Stimulated activated naive B cell treated with anti-CD40 and anti-IgM and Interleukin-4, amounts not matched to agents 10 μg/mL and 1 μg/mL and 100 μg/mL, for 72 hours (primary cell): ENCODE measurements at regions not wholly inside any gene's neighbourhood (a gene's known extent, or its start where the extent isn't known, plus 50 kb on each side); places are given as distances from the start of the nearest gene placed in this dataset.
"Not testable (repeated sequence)": the region's sequence is repeated elsewhere in the genome, so short reads cannot be mapped to it uniquely, and the experiment has no call there.

Source experiments
- ATAC-seq, 2 donors: fragments of 150-1000 bp; cut with Tn5 transposase; replicated peaks; 2 replicates each; pipeline ENCODE4 v1.10.0; 2021; ENCODE audit warnings: moderate library complexity in 1 of 2
- DNase-seq: peaks from one replicate; pipeline ENCODE4 v3.0.0; 2021
- H3K27ac Mint-ChIP-seq: one replicate; pipeline ENCODE4 v1.8.0; 2022; ENCODE audit warnings: mild to moderate bottlenecking, mixed read lengths
- H3K27me3 Mint-ChIP-seq, 2 donors: one replicate each; pipeline ENCODE4 v1.8.0; 2022; ENCODE audit warnings: mixed read lengths in 2 of 2
- H3K36me3 Mint-ChIP-seq, 2 donors: one replicate each; pipeline ENCODE4 v1.8.0; 2022; ENCODE audit warnings: mixed read lengths in 2 of 2, mild to moderate bottlenecking in 1 of 2
- H3K4me1 Mint-ChIP-seq, 2 donors: one replicate each; pipeline ENCODE4 v1.8.0; 2022; ENCODE audit warnings: mixed read lengths in 2 of 2, mild to moderate bottlenecking in 1 of 2
- H3K4me3 Mint-ChIP-seq, 2 donors: one replicate each; pipeline ENCODE4 v1.8.0; 2022; ENCODE audit warnings: mild to moderate bottlenecking in 2 of 2, mixed read lengths in 2 of 2, moderate library complexity in 1 of 2
- H3K9me3 Mint-ChIP-seq, 2 donors: one replicate each; pipeline ENCODE4 v1.8.0; 2022; ENCODE audit warnings: mixed read lengths in 2 of 2, mild to moderate bottlenecking in 1 of 2

GRCh38 chr9:41781899-41782298 is 347.3 kb downstream of the CNTNAP3B start:
- not testable (repeated sequence) for H3K27me3 Mint-ChIP-seq, H3K4me1 Mint-ChIP-seq, H3K4me3 Mint-ChIP-seq, ATAC-seq, H3K9me3 Mint-ChIP-seq, H3K27ac Mint-ChIP-seq, DNase-seq, H3K36me3 Mint-ChIP-seq

GRCh38 chr9:41779897-41780406 is 349.3 kb downstream of the CNTNAP3B start:
- not testable (repeated sequence) for H3K27me3 Mint-ChIP-seq, H3K27ac Mint-ChIP-seq, H3K4me3 Mint-ChIP-seq

GRCh38 chr9:41779192-41779591 is 350.0 kb downstream of the CNTNAP3B start:
- H3K4me1 Mint-ChIP-seq, H3K27ac Mint-ChIP-seq, ATAC-seq, H3K9me3 Mint-ChIP-seq, H3K36me3 Mint-ChIP-seq, H3K27me3 Mint-ChIP-seq, DNase-seq, H3K4me3 Mint-ChIP-seq: not testable (repeated sequence)

More at GRCh38 chr9:41779897-41780406, 349.3 kb downstream of the CNTNAP3B start:
- H3K36me3 Mint-ChIP-seq, ATAC-seq, DNase-seq, H3K9me3 Mint-ChIP-seq, H3K4me1 Mint-ChIP-seq: not testable (repeated sequence)

- not testable (repeated sequence) for DNase-seq, H3K4me3 Mint-ChIP-seq
Observed at GRCh38 chr9:41778535-41779071, 350.6 kb downstream of the CNTNAP3B start.

GRCh38 chr9:41777536-41777935 is 351.7 kb downstream of the CNTNAP3B start:
- H3K27me3 Mint-ChIP-seq, H3K36me3 Mint-ChIP-seq, H3K9me3 Mint-ChIP-seq, ATAC-seq, H3K4me1 Mint-ChIP-seq, H3K27ac Mint-ChIP-seq, H3K4me3 Mint-ChIP-seq, DNase-seq: not testable (repeated sequence)

More at GRCh38 chr9:41778535-41779071, 350.6 kb downstream of the CNTNAP3B start:
- not testable (repeated sequence) for ATAC-seq, H3K4me1 Mint-ChIP-seq, H3K27me3 Mint-ChIP-seq, H3K27ac Mint-ChIP-seq, H3K36me3 Mint-ChIP-seq, H3K9me3 Mint-ChIP-seq

GRCh38 chr9:41772541-41772940 is 356.7 kb downstream of the CNTNAP3B start:
- H3K4me3 Mint-ChIP-seq: not testable (repeated sequence)

GRCh38 chr9:41771693-41772092 is 357.5 kb downstream of the CNTNAP3B start:
- H3K9me3 Mint-ChIP-seq, H3K4me3 Mint-ChIP-seq, H3K27me3 Mint-ChIP-seq, H3K27ac Mint-ChIP-seq, H3K4me1 Mint-ChIP-seq, ATAC-seq, H3K36me3 Mint-ChIP-seq, DNase-seq: not testable (repeated sequence)

More at GRCh38 chr9:41772541-41772940, 356.7 kb downstream of the CNTNAP3B start:
- not testable (repeated sequence) for H3K27ac Mint-ChIP-seq, H3K9me3 Mint-ChIP-seq, H3K27me3 Mint-ChIP-seq, DNase-seq, ATAC-seq, H3K36me3 Mint-ChIP-seq, H3K4me1 Mint-ChIP-seq

- not testable (repeated sequence) for H3K36me3 Mint-ChIP-seq, H3K4me1 Mint-ChIP-seq, H3K27ac Mint-ChIP-seq, H3K27me3 Mint-ChIP-seq, H3K4me3 Mint-ChIP-seq, H3K9me3 Mint-ChIP-seq, DNase-seq, ATAC-seq
Observed at GRCh38 chr9:41754822-41755221, 374.4 kb downstream of the CNTNAP3B start.

- H3K4me3 Mint-ChIP-seq, H3K36me3 Mint-ChIP-seq, H3K4me1 Mint-ChIP-seq, ATAC-seq, H3K27me3 Mint-ChIP-seq, H3K9me3 Mint-ChIP-seq, H3K27ac Mint-ChIP-seq, DNase-seq: not testable (repeated sequence)
Observed at GRCh38 chr9:41754403-41754802, 374.8 kb downstream of the CNTNAP3B start.

GRCh38 chr9:41741897-41742296 is 387.3 kb downstream of the CNTNAP3B start:
- H3K27ac Mint-ChIP-seq, DNase-seq, H3K36me3 Mint-ChIP-seq, H3K27me3 Mint-ChIP-seq, ATAC-seq, H3K4me3 Mint-ChIP-seq, H3K4me1 Mint-ChIP-seq, H3K9me3 Mint-ChIP-seq: not testable (repeated sequence)

GRCh38 chr9:41741173-41741572 is 388.1 kb downstream of the CNTNAP3B start:
- ATAC-seq, H3K9me3 Mint-ChIP-seq, H3K27me3 Mint-ChIP-seq, H3K4me1 Mint-ChIP-seq, H3K36me3 Mint-ChIP-seq, DNase-seq, H3K4me3 Mint-ChIP-seq, H3K27ac Mint-ChIP-seq: not testable (repeated sequence)

GRCh38 chr9:41738681-41739080 is 390.5 kb downstream of the CNTNAP3B start:
- H3K36me3 Mint-ChIP-seq, H3K4me1 Mint-ChIP-seq, H3K9me3 Mint-ChIP-seq, ATAC-seq, DNase-seq, H3K4me3 Mint-ChIP-seq, H3K27ac Mint-ChIP-seq, H3K27me3 Mint-ChIP-seq: not testable (repeated sequence)

GRCh38 chr9:41699190-41699589 is 430.0 kb downstream of the CNTNAP3B start:
- H3K9me3 Mint-ChIP-seq, DNase-seq, H3K4me1 Mint-ChIP-seq, ATAC-seq, H3K4me3 Mint-ChIP-seq, H3K27ac Mint-ChIP-seq, H3K27me3 Mint-ChIP-seq, H3K36me3 Mint-ChIP-seq: not testable (repeated sequence)

- H3K4me3 Mint-ChIP-seq, ATAC-seq, H3K27me3 Mint-ChIP-seq, DNase-seq, H3K9me3 Mint-ChIP-seq, H3K27ac Mint-ChIP-seq, H3K36me3 Mint-ChIP-seq, H3K4me1 Mint-ChIP-seq: not testable (repeated sequence)
Observed at GRCh38 chr9:41697080-41697479, 432.1 kb downstream of the CNTNAP3B start.

GRCh38 chr9:41679312-41679711 is 449.9 kb downstream of the CNTNAP3B start:
- not testable (repeated sequence) for H3K27me3 Mint-ChIP-seq, H3K36me3 Mint-ChIP-seq, H3K4me1 Mint-ChIP-seq, H3K9me3 Mint-ChIP-seq, H3K27ac Mint-ChIP-seq, ATAC-seq, DNase-seq, H3K4me3 Mint-ChIP-seq
